OCI-LY3 (cell line): ENCODE measurements at regions not wholly inside any gene's neighbourhood (a gene's known extent, or its start where the extent isn't known, plus 50 kb on each side); places are given as distances from the start of the nearest gene placed in this dataset.

Experiments used
- CTCF ChIP-seq: fragments of 200-600, 300-600 bp; sonication (generic); IDR thresholded peaks from 2 replicates; pipeline ENCODE4 v1.5.1; 2014; ENCODE audit warnings: antibody characterized with exemption, low read length, low read depth
- EZH2phosphoT487 ChIP-seq: fragments of 200-600 bp; shearing (Covaris generic); IDR thresholded peaks from 2 replicates; pipeline ENCODE4 v1.6.1; 2018; ENCODE audit warnings: antibody characterized with exemption, mixed run types, low read depth

- no peak for TF ChIP-seq CTCF
- TF ChIP-seq EZH2phosphoT487: no peak
Observed at GRCh38 chr2:160742667-160743066, 249.1 kb upstream of the RBMS1 start.
